HepG2 (cell line): ENCODE measurements at regions not wholly inside any gene's neighbourhood (a gene's known extent, or its start where the extent isn't known, plus 50 kb on each side); places are given as distances from the start of the nearest gene placed in this dataset.
A peak's percentile ranks its signal among the peaks of the same experiment; 100 is the strongest.

Experiments used
- ATAC-seq: fragments of 200-7000 bp; cut with Tn5 transposase; 3 replicates; pipeline ENCODE4 v1.9.1; 2020; ENCODE audit warnings: mild to moderate bottlenecking, moderate library complexity
- BruUV-seq: library from RNA; stranded (reverse); fragments of 400-500 nt; replicated peaks from 2 replicates; lab custom pipeline; 2021; lab: Mats Ljungman, UMichigan
- CTCF ChIA-PET: fragments of 300-600 bp; formaldehyde crosslinking; extraction: SDS; loops from one replicate; lab custom pipeline; 2021; ENCODE audit warnings: low total read pairs, inconsistent platforms, low intra/inter-chr PET ratio; lab: Yijun Ruan, JAX
- POLR2A ChIA-PET: fragments of 350-600 bp; sonication (Branson Sonifier 250); formaldehyde crosslinking; loops from one replicate; lab custom pipeline; 2020; ENCODE audit warnings: antibody characterized with exemption, inconsistent platforms; lab: Yijun Ruan, JAX
- DNase-seq: peaks from one replicate; pipeline ENCODE4 v3.0.0-alpha.2; 2015; ENCODE audit warnings: low spot score
- FAIRE-seq: peaks from 3 replicates; lab custom pipeline; 2011; peaks lifted over from hg19 to GRCh38; lab: Jason Lieb, UNC
- H2AFZ ChIP-seq: one replicate; pipeline ENCODE4 v1.6.1; 2011; ENCODE audit warnings: low read length, inconsistent platforms
- H3K27ac ChIP-seq: fragments of 300-600 bp; 3 replicates; pipeline ENCODE4 v1.8.0; 2011; ENCODE audit warnings: mixed run types, mild to moderate bottlenecking, mixed read lengths, low read length, inconsistent platforms; ENCODE audit not compliant: insufficient read depth; ENCODE audit errors: extremely low read length
- H3K27me3 ChIP-seq, 2 experiments: fragments of 200-600 bp in 1 of 2; 2 replicates in 1 of 2; 3 replicates in 1 of 2; pipeline versions ENCODE4 v1.6.0 to v1.8.0; 2011; ENCODE audit warnings: low read length in 2 of 2, mild to moderate bottlenecking in 2 of 2, moderate library complexity in 2 of 2, inconsistent platforms in 1 of 2; ENCODE audit not compliant: insufficient read depth in 2 of 2, control insufficient read depth in 1 of 2
- H3K36me3 ChIP-seq, 2 experiments: fragments of 200-600 bp in 1 of 2; replicated peaks in 1 of 2; 2 replicates in 1 of 2; 3 replicates in 1 of 2; pipeline versions ENCODE4 v1.5.1 to v1.8.0; 2011; ENCODE audit warnings: low read length in 2 of 2, inconsistent platforms in 1 of 2; ENCODE audit not compliant: insufficient read depth in 2 of 2, control insufficient read depth in 1 of 2
- H3K4me1 ChIP-seq: 2 replicates; pipeline ENCODE4 v1.5.1; 2012; ENCODE audit warnings: low read length, inconsistent platforms; ENCODE audit not compliant: insufficient read depth
- H3K4me2 ChIP-seq: 2 replicates; pipeline ENCODE4 v1.6.0; 2011; ENCODE audit warnings: low read depth, low read length, inconsistent platforms
- H3K4me3 ChIP-seq, 3 experiments: fragments of 200-600 bp in 1 of 3; sonication (generic), shearing (Covaris generic) in 1 of 3; replicated peaks in 1 of 3; 2 replicates each; pipeline ENCODE4 v1.5.1; 2011 to 2016; ENCODE audit warnings: low read length in 3 of 3, inconsistent platforms in 2 of 3, low read depth in 2 of 3, mild to moderate bottlenecking in 2 of 3, control low read depth in 1 of 3, mixed read lengths in 1 of 3; ENCODE audit not compliant: insufficient read depth in 1 of 3
- H3K79me2 ChIP-seq: one replicate; pipeline ENCODE4 v1.6.1; 2011; ENCODE audit warnings: low read length, inconsistent platforms; ENCODE audit not compliant: insufficient read depth
- H3K9ac ChIP-seq: 2 replicates; pipeline ENCODE4 v1.6.0; 2011; ENCODE audit warnings: mild to moderate bottlenecking, low read depth, low read length, inconsistent platforms; ENCODE audit not compliant: insufficient read depth
- H3K9me3 ChIP-seq: 2 replicates; pipeline ENCODE4 v1.5.1; 2012; ENCODE audit warnings: mild to moderate bottlenecking, low read length
- H4K20me1 ChIP-seq: 2 replicates; pipeline ENCODE4 v1.6.0; 2011; ENCODE audit warnings: inconsistent platforms, mild to moderate bottlenecking, low read length, moderate library complexity; ENCODE audit not compliant: insufficient read depth
- NCOA5 ChIP-seq: sonication (generic); formaldehyde crosslinking; IDR thresholded peaks from 2 replicates; pipeline ENCODE4 v1.4.0; 2020; ENCODE audit warnings: missing genetic modification reagents
- NRL ChIP-seq: sonication (generic); formaldehyde crosslinking; IDR thresholded peaks from 2 replicates; pipeline ENCODE4 v1.5.0; 2020; ENCODE audit warnings: missing genetic modification reagents, mild to moderate bottlenecking, moderate library complexity, borderline replicate concordance
- PHF5A ChIP-seq: IDR thresholded peaks from one replicate; pipeline ENCODE4 v1.6.1; 2018; ENCODE audit warnings: low read depth, missing genetic modification reagents; ENCODE audit not compliant: unreplicated experiment
- ZNF75D ChIP-seq: sonication (generic); formaldehyde crosslinking; IDR thresholded peaks from 2 replicates; pipeline ENCODE4 v1.8.1; 2023; ENCODE audit warnings: missing genetic modification reagents, mild to moderate bottlenecking, borderline replicate concordance
- WGBS: methylation state at CpG from one replicate; pipeline ENCODE4 v1.1.6; 2017; ENCODE audit warnings: low lambda C conversion rate; 5-methylcytosine and 5-hydroxymethylcytosine counted together
- in situ Hi-C: cut with HindIII; loops from 2 replicates; pipeline ENCODE4 v1.10.0; 2017; ENCODE audit warnings: low pct_unique_long_range_greater_than_20kb; ENCODE audit not compliant: extremely low pct_ligation_motif_present
- intact Hi-C: fragments of 100-400 bp; cut with micrococcal nuclease; formaldehyde crosslinking; loops from one replicate; pipeline ENCODE4 v1.10.0; 2022; ENCODE audit not compliant: unreplicated experiment
- TF ChIP-seq, protein P1 (sequence below): sonication (generic); formaldehyde crosslinking; IDR thresholded peaks from 2 replicates; pipeline ENCODE4 v1.4.0; 2020; ENCODE audit warnings: missing genetic modification reagents
- TF ChIP-seq, protein P2 (sequence below): sonication (generic); formaldehyde crosslinking; IDR thresholded peaks from 2 replicates; pipeline ENCODE4 v1.5.0; 2020; ENCODE audit warnings: mild to moderate bottlenecking, missing genetic modification reagents, moderate library complexity
- TF ChIP-seq, protein P3 (sequence below): sonication (generic); formaldehyde crosslinking; IDR thresholded peaks from 2 replicates; pipeline ENCODE4 v1.4.0; 2020; ENCODE audit warnings: mild to moderate bottlenecking, missing genetic modification reagents
- TF ChIP-seq, protein P4 (sequence below): sonication (generic); formaldehyde crosslinking; conservative IDR thresholded peaks from 2 replicates; pipeline ENCODE4 v1.4.0; 2020; ENCODE audit warnings: missing genetic modification reagents

DNA sequence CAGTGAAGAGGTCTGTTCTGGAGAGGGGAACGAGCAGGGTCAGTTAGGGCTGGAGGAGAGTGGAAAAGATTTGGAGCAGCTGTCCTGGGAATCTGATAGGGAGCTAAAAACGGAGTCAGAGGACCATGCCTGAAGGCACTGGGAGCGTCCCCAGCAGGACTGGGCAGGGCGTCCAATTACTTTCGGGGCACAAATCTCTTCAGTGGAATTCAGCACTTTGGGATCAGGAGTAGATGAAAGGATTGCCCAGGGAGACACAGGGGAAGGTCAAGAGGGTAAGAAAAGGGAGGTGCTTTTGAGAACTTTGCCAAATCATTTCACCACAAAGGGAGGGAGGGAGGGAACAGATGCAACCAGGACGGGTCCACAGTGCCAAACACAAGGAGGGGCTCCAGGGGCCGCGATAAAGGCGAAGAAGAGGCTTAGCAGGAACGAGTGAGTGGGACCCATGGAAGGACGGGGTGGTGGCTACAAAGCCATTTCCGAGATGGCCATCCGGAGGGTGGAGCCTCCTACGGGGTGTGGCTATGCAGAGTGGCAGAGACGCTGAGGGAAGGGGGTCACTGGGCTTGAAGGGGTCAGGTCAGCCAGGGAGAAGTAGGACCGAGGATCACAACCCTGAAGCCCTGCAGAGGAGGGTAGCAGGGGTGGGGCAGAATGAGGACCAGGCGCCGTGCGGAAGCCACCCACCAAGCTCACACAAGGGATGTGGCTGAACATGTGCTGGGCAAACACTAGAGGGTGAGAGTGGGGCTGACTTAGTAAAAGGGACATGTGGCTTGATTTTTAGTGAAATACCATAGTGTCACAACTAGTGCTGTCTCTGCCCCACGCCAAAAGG lies 180.0 kb upstream of the RREB1 start:
- Histone ChIP-seq H4K20me1 (no peaks in the 10 kb centered on the region), H3K9ac (no peak overlapping the region), H3K9me3 (no peaks in the 10 kb centered on the region), H3K36me3 (no peaks in the 10 kb centered on the region), H3K27me3 (peaks cover 0 to 10% of the 10 kb centered on the region in 2 experiments; a peak in 1 of 5 replicates), H2AFZ (no peak overlapping the region), H3K79me2 (no peaks in the 10 kb centered on the region), H3K27ac (no peak overlapping the region), H3K4me3 (peak overlapping the region in 1 of 3 experiments; percentile 45; a peak in 1 of 6 replicates), H3K4me2 (peak overlapping the region; percentile 41; the same call in 1 of the 2 replicates), H3K4me1 (peaks cover 5% of the 10 kb centered on the region; the same call in 1 of the 2 replicates)
- in situ Hi-C loops: no loop called here
- DNase-seq (no peak), ATAC-seq (peak; percentile 57), FAIRE-seq (no peak)
- WGBS: 25% methylated on average over 20 of the region's 20 CpGs
- POLR2A ChIA-PET: no interaction called here
- BruUV-seq: no TSS peak
- intact Hi-C loops: loop anchor here (1.0 kb wide), 1 partner anchor 37 kb away; no protein-coding TSS in a partner anchor
- CTCF ChIA-PET: no interaction called here
- TF ChIP-seq PHF5A (CRISPR knock-in tag): no peak
- TF ChIP-seq, protein P1, sequence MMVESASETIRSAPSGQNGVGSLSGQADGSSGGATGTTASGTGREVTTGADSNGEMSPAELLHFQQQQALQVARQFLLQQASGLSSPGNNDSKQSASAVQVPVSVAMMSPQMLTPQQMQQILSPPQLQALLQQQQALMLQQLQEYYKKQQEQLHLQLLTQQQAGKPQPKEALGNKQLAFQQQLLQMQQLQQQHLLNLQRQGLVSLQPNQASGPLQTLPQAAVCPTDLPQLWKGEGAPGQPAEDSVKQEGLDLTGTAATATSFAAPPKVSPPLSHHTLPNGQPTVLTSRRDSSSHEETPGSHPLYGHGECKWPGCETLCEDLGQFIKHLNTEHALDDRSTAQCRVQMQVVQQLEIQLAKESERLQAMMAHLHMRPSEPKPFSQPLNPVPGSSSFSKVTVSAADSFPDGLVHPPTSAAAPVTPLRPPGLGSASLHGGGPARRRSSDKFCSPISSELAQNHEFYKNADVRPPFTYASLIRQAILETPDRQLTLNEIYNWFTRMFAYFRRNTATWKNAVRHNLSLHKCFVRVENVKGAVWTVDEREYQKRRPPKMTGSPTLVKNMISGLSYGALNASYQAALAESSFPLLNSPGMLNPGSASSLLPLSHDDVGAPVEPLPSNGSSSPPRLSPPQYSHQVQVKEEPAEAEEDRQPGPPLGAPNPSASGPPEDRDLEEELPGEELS (CRISPR knock-in tag): no peak
- TF ChIP-seq, protein P2, sequence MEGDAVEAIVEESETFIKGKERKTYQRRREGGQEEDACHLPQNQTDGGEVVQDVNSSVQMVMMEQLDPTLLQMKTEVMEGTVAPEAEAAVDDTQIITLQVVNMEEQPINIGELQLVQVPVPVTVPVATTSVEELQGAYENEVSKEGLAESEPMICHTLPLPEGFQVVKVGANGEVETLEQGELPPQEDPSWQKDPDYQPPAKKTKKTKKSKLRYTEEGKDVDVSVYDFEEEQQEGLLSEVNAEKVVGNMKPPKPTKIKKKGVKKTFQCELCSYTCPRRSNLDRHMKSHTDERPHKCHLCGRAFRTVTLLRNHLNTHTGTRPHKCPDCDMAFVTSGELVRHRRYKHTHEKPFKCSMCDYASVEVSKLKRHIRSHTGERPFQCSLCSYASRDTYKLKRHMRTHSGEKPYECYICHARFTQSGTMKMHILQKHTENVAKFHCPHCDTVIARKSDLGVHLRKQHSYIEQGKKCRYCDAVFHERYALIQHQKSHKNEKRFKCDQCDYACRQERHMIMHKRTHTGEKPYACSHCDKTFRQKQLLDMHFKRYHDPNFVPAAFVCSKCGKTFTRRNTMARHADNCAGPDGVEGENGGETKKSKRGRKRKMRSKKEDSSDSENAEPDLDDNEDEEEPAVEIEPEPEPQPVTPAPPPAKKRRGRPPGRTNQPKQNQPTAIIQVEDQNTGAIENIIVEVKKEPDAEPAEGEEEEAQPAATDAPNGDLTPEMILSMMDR: peak; percentile 36; the same call in 1 of the 2 replicates
- 0 out of 2 replicates have a peak, but pooled peaks have one; percentile 24 for TF ChIP-seq NRL (CRISPR knock-in tag)
- TF ChIP-seq, protein P3, sequence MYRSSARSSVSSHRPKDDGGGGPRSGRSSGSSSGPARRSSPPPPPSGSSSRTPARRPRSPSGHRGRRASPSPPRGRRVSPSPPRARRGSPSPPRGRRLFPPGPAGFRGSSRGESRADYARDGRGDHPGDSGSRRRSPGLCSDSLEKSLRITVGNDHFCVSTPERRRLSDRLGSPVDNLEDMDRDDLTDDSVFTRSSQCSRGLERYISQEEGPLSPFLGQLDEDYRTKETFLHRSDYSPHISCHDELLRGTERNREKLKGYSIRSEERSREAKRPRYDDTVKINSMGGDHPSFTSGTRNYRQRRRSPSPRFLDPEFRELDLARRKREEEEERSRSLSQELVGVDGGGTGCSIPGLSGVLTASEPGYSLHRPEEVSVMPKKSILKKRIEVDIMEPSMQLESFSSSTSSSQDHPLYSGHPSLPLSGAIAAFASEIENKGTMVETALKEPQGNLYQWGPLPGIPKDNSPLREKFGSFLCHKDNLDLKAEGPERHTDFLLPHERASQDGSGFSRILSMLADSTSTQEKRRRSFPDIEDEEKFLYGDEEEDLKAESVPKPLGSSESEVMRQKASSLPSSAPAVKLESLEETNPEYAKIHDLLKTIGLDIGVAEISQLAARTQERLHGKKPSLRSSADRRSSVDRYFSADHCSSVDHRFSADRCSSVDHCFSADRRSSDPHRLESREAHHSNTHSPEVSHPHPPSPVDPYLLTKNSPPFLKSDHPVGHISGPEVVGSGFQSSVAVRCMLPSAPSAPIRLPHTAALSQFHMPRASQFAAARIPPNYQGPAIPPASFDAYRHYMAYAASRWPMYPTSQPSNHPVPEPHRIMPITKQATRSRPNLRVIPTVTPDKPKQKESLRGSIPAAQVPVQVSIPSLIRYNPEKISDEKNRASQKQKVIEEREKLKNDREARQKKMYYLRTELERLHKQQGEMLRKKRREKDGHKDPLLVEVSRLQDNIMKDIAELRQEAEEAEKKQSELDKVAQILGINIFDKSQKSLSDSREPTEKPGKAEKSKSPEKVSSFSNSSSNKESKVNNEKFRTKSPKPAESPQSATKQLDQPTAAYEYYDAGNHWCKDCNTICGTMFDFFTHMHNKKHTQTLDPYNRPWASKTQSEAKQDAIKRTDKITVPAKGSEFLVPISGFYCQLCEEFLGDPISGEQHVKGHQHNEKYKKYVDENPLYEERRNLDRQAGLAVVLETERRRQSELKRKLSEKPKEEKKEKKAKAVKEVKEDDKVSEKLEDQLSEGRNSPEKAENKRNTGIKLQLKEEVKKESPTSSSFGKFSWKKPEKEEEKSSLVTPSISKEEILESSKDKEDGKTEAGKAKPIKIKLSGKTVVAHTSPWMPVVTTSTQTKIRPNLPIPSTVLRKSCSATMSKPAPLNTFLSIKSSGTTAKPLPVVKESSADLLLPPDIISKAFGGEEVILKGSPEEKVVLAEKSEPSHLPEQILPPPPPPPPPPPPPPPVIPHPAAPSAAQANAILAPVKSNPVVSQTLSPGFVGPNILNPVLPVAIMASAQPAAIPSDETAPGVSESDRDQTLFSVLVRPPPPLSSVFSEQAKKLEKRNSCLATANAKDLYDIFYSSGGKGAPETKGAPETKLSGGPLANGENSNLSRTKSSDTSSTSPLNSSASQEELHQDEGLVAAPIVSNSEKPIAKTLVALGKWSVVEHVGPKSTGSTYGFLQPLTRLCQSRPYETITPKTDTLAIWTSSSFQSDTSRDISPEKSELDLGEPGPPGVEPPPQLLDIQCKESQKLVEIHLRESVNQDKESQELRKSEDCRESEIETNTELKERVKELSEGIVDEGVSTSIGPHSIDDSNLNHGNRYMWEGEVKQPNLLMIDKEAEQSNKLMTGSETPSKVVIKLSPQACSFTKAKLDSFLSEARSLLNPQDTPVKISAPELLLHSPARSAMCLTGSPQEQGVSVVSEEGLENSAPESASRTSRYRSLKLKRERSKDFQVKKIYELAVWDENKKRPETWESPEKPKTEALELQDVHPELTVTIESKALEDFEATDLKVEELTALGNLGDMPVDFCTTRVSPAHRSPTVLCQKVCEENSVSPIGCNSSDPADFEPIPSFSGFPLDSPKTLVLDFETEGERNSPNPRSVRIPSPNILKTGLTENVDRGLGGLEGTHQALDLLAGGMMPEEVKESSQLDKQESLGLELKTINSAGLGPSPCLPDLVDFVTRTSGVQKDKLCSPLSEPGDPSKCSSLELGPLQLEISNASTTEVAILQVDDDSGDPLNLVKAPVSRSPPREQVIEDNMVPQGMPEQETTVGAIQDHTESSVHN: no peak
- no peak for TF ChIP-seq ZNF75D
- TF ChIP-seq NCOA5 (CRISPR knock-in tag): no peak
- TF ChIP-seq, protein P4, sequence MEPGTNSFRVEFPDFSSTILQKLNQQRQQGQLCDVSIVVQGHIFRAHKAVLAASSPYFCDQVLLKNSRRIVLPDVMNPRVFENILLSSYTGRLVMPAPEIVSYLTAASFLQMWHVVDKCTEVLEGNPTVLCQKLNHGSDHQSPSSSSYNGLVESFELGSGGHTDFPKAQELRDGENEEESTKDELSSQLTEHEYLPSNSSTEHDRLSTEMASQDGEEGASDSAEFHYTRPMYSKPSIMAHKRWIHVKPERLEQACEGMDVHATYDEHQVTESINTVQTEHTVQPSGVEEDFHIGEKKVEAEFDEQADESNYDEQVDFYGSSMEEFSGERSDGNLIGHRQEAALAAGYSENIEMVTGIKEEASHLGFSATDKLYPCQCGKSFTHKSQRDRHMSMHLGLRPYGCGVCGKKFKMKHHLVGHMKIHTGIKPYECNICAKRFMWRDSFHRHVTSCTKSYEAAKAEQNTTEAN (CRISPR knock-in tag): no peak
